GM18907 (cell line): ENCODE measurements at regions not wholly inside any gene's neighbourhood (a gene's known extent, or its start where the extent isn't known, plus 50 kb on each side); places are given as distances from the start of the nearest gene placed in this dataset.
"Not testable (repeated sequence)": the region's sequence is repeated elsewhere in the genome, so short reads cannot be mapped to it uniquely, and the experiment has no call there.

ENCODE experiments used
- ATAC-seq: cut with Tn5 transposase; IDR thresholded peaks from one replicate; pipeline ENCODE4 v1.9.1; 2021; ENCODE audit warnings: mild to moderate bottlenecking, moderate library complexity; ENCODE audit not compliant: unreplicated experiment

GRCh38 chr7:73918926-73919693 is 58.2 kb downstream of the TMEM270 start:
- no peak for ATAC-seq

GRCh38 chr7:73919694-73920375 is 58.9 kb downstream of the TMEM270 start:
- ATAC-seq: no peak

- no peak for ATAC-seq
Observed at GRCh38 chr7:73920406-73921134, 59.6 kb downstream of the TMEM270 start.

- ATAC-seq: no peak
Observed at GRCh38 chr7:73921623-73922528, 60.9 kb downstream of the TMEM270 start.

- not testable (repeated sequence) for ATAC-seq
Observed at GRCh38 chr7:73928644-73929043, 67.7 kb downstream of the TMEM270 start.

- no peak for ATAC-seq
Observed at GRCh38 chr7:73931502-73931901, 70.5 kb downstream of the TMEM270 start.

- ATAC-seq: no peak
Observed at GRCh38 chr7:73932364-73932763, 71.4 kb downstream of the TMEM270 start.

GRCh38 chr7:73933091-73933490 is 72.1 kb downstream of the TMEM270 start:
- ATAC-seq: no peak

- no peak for ATAC-seq
Observed at GRCh38 chr7:73936967-73937366, 76.0 kb downstream of the TMEM270 start.

GRCh38 chr7:73937650-73938049 is 76.7 kb downstream of the TMEM270 start:
- not testable (repeated sequence) for ATAC-seq

- ATAC-seq: no peak
Observed at GRCh38 chr7:73939528-73939927, 78.6 kb downstream of the TMEM270 start.

- ATAC-seq: no peak
Observed at GRCh38 chr7:73940701-73941238, 79.8 kb downstream of the TMEM270 start.

GRCh38 chr7:73941836-73942551 is 81.0 kb downstream of the TMEM270 start:
- no peak for ATAC-seq

GRCh38 chr7:73945022-73945421 is 83.0 kb upstream of the ELN start:
- no peak for ATAC-seq

GRCh38 chr7:73948287-73948686 is 79.7 kb upstream of the ELN start:
- no peak for ATAC-seq

GRCh38 chr7:73952266-73952665 is 75.7 kb upstream of the ELN start:
- no peak for ATAC-seq

GRCh38 chr7:73954181-73954580 is 73.8 kb upstream of the ELN start:
- ATAC-seq: no peak

- ATAC-seq: no peak
Observed at GRCh38 chr7:73954861-73955260, 73.1 kb upstream of the ELN start.

GRCh38 chr7:73960548-73960947 is 67.4 kb upstream of the ELN start:
- ATAC-seq: no peak

- not testable (repeated sequence) for ATAC-seq
Observed at GRCh38 chr7:73961991-73962390, 66.0 kb upstream of the ELN start.
